ENCODE measurements at regions not wholly inside any gene's neighbourhood (a gene's known extent, or its start where the extent isn't known, plus 50 kb on each side); places are given as distances from the start of the nearest gene placed in this dataset.

- DNase-seq (ENCODE audit: insufficient read length, low spot score), result no peak
- no peak for FAIRE-seq
- TF ChIP-seq POLR2A (IDR thresholded peaks at IDR 0.05; ENCODE audit: low read depth, low read length), result no peak
These were observed 94.0 kb upstream of the LRRN1 start for GRCh38 chr3:3705090-3705775.

GRCh38 chr3:3701949-3702348 lies 97.3 kb upstream of the LRRN1 start:
- no peak for TF ChIP-seq POLR2A (IDR thresholded peaks at IDR 0.05; ENCODE audit: low read depth, low read length)
- FAIRE-seq, result no peak
- no peak for DNase-seq (ENCODE audit: insufficient read length, low spot score)

GRCh38 chr3:3699816-3700633 lies 99.2 kb upstream of the LRRN1 start:
- FAIRE-seq, result no peak
- TF ChIP-seq POLR2A (IDR thresholded peaks at IDR 0.05; ENCODE audit: low read depth, low read length), result no peak
- DNase-seq (ENCODE audit: insufficient read length, low spot score), result no peak

GRCh38 chr3:3699407-3699806 lies 99.8 kb upstream of the LRRN1 start:
- TF ChIP-seq POLR2A (IDR thresholded peaks at IDR 0.05; ENCODE audit: low read depth, low read length), result no peak
- DNase-seq (ENCODE audit: insufficient read length, low spot score), result no peak
- no peak for FAIRE-seq

- DNase-seq (ENCODE audit: insufficient read length, low spot score), result no peak
- TF ChIP-seq POLR2A (IDR thresholded peaks at IDR 0.05; ENCODE audit: low read depth, low read length), result no peak
- no peak for FAIRE-seq
These were observed 102.9 kb upstream of the LRRN1 start for GRCh38 chr3:3696345-3696744.

- DNase-seq (ENCODE audit: insufficient read length, low spot score) (no peak), FAIRE-seq (no peak)
- TF ChIP-seq POLR2A (IDR thresholded peaks at IDR 0.05; ENCODE audit: low read depth, low read length), result no peak
These were observed 105.6 kb upstream of the LRRN1 start for GRCh38 chr3:3693593-3693992.

- no peak for DNase-seq (ENCODE audit: insufficient read length, low spot score)
- TF ChIP-seq POLR2A (IDR thresholded peaks at IDR 0.05; ENCODE audit: low read depth, low read length), result no peak
- no peak for FAIRE-seq
These were observed 109.4 kb upstream of the LRRN1 start for GRCh38 chr3:3689601-3690375.

- no peak for DNase-seq (ENCODE audit: insufficient read length, low spot score)
- no peak for FAIRE-seq
- TF ChIP-seq POLR2A (IDR thresholded peaks at IDR 0.05; ENCODE audit: low read depth, low read length), result no peak
These were observed 112.2 kb upstream of the LRRN1 start for GRCh38 chr3:3686907-3687648.

- no peak for TF ChIP-seq POLR2A (IDR thresholded peaks at IDR 0.05; ENCODE audit: low read depth, low read length)
- FAIRE-seq, result no peak
- no peak for DNase-seq (ENCODE audit: insufficient read length, low spot score)
These were observed 113.5 kb upstream of the LRRN1 start for GRCh38 chr3:3685721-3686120.

- TF ChIP-seq POLR2A (IDR thresholded peaks at IDR 0.05; ENCODE audit: low read depth, low read length), result no peak
- peak; percentile 83 for FAIRE-seq
- DNase-seq (ENCODE audit: insufficient read length, low spot score), result peak; percentile 23
These were observed 116.0 kb upstream of the LRRN1 start for GRCh38 chr3:3683261-3683660.

- no peak for FAIRE-seq
- no peak for TF ChIP-seq POLR2A (IDR thresholded peaks at IDR 0.05; ENCODE audit: low read depth, low read length)
- no peak for DNase-seq (ENCODE audit: insufficient read length, low spot score)
These were observed 123.4 kb upstream of the LRRN1 start for GRCh38 chr3:3675801-3676200.

GRCh38 chr3:3675186-3675585 lies 124.0 kb upstream of the LRRN1 start:
- no peak for TF ChIP-seq POLR2A (IDR thresholded peaks at IDR 0.05; ENCODE audit: low read depth, low read length)
- FAIRE-seq, result no peak
- no peak for DNase-seq (ENCODE audit: insufficient read length, low spot score)

GRCh38 chr3:3666664-3667063 lies 132.6 kb upstream of the LRRN1 start:
- DNase-seq (ENCODE audit: insufficient read length, low spot score) (no peak), FAIRE-seq (no peak)
- no peak for TF ChIP-seq POLR2A (IDR thresholded peaks at IDR 0.05; ENCODE audit: low read depth, low read length)

Measured in H54 (cell line).